Lower leg skin (tissue), 4 donors: ENCODE measurements at regions not wholly inside any gene's neighbourhood (a gene's known extent, or its start where the extent isn't known, plus 50 kb on each side); places are given as distances from the start of the nearest gene placed in this dataset.
"Not testable (repeated sequence)": the region's sequence is repeated elsewhere in the genome, so short reads cannot be mapped to it uniquely, and the experiment has no call there.

Experiments used
- DNase-seq, 2 donors: peaks; one replicate each; pipeline ENCODE4 v3.0.0-alpha.2; 2019; ENCODE audit warnings: low spot score in 2 of 2
- H3K4me3 ChIP-seq: fragments of 200-600 bp; sonication (generic); 2 replicates; pipeline ENCODE4 v1.5.1; 2017; ENCODE audit warnings: mild to moderate bottlenecking, low read depth; ENCODE audit not compliant: poor library complexity, severe bottlenecking
- POLR2A ChIP-seq, 2 donors: fragments of 450-650 bp; IDR thresholded peaks; one replicate each; pipeline ENCODE4 v1.6.1; 2016 to 2017; ENCODE audit warnings: antibody characterized with exemption in 2 of 2, mild to moderate bottlenecking in 1 of 2, moderate library complexity in 1 of 2
- WGBS, 2 donors: methylation state at CpG; one replicate each; pipeline ENCODE4 v1.1.5; 2018; 5-methylcytosine and 5-hydroxymethylcytosine counted together
- intact Hi-C: fragments of 100-400 bp; cut with DNase I; formaldehyde crosslinking; loops from one replicate; pipeline ENCODE4 v1.15.0; 2023; ENCODE audit warnings: low total_unique reads
- TF ChIP-seq, protein P1 (sequence below), 3 donors: fragments of 450-650 bp; IDR thresholded peaks; one replicate each; pipeline ENCODE4 v1.5.1; 2016; ENCODE audit warnings: antibody characterized with exemption in 3 of 3, mild to moderate bottlenecking in 3 of 3, moderate library complexity in 2 of 3

DNA sequence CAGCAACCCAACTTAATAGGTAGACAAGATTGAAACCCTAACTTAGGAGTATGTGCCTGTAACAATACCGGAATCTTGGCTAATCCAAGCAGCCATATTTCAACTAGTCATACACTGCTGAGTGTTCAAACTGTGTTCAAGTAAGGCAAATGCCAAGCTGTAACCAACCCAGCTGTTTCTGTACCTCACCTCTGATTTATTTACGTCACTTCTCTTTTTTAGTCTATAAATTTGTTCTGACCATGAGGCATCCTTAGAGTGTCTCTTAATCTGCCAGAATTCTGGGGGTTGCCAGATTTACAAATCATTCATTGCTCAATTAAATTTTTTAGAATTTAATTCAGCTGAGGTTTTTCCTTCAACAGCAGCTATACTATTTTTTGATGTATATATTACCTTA lies 723.2 kb downstream of the CDH18 start:
- TF ChIP-seq, protein P1, sequence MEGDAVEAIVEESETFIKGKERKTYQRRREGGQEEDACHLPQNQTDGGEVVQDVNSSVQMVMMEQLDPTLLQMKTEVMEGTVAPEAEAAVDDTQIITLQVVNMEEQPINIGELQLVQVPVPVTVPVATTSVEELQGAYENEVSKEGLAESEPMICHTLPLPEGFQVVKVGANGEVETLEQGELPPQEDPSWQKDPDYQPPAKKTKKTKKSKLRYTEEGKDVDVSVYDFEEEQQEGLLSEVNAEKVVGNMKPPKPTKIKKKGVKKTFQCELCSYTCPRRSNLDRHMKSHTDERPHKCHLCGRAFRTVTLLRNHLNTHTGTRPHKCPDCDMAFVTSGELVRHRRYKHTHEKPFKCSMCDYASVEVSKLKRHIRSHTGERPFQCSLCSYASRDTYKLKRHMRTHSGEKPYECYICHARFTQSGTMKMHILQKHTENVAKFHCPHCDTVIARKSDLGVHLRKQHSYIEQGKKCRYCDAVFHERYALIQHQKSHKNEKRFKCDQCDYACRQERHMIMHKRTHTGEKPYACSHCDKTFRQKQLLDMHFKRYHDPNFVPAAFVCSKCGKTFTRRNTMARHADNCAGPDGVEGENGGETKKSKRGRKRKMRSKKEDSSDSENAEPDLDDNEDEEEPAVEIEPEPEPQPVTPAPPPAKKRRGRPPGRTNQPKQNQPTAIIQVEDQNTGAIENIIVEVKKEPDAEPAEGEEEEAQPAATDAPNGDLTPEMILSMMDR (IDR thresholded peaks at IDR 0.05), result no peak
- no peak for TF ChIP-seq POLR2A (IDR thresholded peaks at IDR 0.05)
- no peak overlapping the region for H3K4me3 ChIP-seq
- 83 to 96% methylated on average over 2 of the region's 2 CpGs for WGBS, 2 donors
- DNase-seq, result no peak
- intact Hi-C loops, result no loop called here

DNA sequence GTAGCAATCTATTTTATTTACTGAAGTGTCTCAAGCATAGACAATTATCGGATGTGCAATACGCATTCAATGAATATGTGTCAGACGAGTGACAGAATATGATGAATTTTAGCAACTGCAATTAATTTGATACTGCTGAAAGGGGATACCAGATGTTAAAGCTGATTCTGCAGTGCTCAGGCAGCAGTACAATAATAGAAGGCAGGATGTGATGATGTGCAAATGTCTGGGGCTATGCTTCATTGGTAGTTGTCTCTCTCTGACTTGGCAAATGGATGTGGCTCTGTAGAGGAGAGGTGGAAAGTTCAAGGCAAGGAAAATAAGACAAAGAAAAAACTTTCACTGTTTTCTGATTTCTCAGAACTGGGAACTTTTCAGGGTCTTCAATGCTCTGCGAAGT lies 721.2 kb downstream of the CDH18 start:
- intact Hi-C loops, result no loop called here
- WGBS, 2 donors, result 73 to 76% methylated on average over 4 of the region's 4 CpGs
- no peak for DNase-seq
- H3K4me3 ChIP-seq, result no peak overlapping the region
- TF ChIP-seq, protein P1 (IDR thresholded peaks at IDR 0.05), result no peak
- TF ChIP-seq POLR2A (IDR thresholded peaks at IDR 0.05), result no peak

DNA sequence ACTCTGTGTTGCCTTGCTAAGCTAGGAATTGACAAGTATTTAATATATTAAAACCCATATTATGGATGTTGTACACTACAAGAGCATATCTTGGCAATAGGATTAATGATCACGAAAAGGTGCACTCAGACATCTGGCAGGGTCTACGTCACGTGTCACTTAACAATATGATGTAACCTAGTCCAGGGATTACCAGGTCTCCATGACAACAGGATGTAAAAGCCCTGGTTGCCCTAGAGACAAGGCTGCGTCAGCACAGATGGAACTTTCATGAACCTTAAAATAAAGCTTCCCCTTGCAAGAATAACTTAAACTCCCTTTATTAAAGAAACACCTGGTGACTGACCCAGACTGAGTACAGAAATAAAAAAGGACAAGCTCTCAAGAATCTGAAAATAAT lies 717.8 kb downstream of the CDH18 start:
- TF ChIP-seq POLR2A (IDR thresholded peaks at IDR 0.05), result no peak
- TF ChIP-seq, protein P1 (IDR thresholded peaks at IDR 0.05), result no peak
- H3K4me3 ChIP-seq, result no peak overlapping the region
- intact Hi-C loops, result no loop called here
- no peak for DNase-seq
- WGBS, 2 donors, result 59 to 71% methylated on average over 4 of the region's 4 CpGs

DNA sequence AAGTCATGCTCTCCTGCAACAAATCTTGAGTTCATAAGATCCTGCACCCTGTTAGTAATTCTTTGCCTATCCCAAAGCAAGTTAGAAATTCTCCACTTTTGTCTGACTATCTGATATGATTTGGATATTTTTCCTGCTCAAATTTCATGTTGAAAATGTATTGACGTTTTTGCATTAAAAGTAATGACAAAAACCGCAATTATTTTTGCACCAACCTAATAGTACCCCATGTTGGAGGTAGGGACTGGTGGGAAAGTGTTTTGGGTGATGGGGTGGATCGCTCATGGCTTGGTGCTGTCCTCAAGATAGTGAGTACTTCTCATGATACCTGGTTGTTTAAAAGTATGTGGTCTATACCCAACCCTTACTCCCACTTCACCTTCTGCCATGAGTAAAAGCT lies 713.4 kb downstream of the CDH18 start:
- H3K4me3 ChIP-seq, result no peak overlapping the region
- DNase-seq, result no peak
- intact Hi-C loops, result no loop called here
- WGBS, 2 donors, result 75 to 77% methylated on average over 3 of the region's 3 CpGs
- TF ChIP-seq, protein P1 (IDR thresholded peaks at IDR 0.05), result no peak
- TF ChIP-seq POLR2A (IDR thresholded peaks at IDR 0.05), result no peak

DNA sequence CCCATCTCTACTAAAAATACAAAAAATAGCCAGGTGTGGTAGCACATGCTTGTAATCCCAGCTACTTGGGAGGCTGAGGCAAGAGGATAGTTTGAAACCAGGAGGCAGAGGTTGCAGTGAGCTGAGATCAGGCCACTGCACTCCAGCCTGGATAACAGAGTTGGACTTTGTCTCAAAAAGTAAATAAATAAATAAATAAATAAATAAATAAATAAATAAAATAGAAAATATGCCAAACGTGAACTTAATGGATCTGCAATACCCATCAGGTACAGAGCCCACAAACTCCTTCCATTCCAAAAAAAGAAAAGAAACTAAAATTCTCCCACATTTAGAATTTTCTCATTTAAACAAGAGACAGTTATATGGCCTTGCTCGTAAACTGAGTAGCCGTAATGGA lies 702.7 kb downstream of the CDH18 start:
- intact Hi-C loops, result no loop called here
- TF ChIP-seq POLR2A (IDR thresholded peaks at IDR 0.05), result no peak
- TF ChIP-seq, protein P1 (IDR thresholded peaks at IDR 0.05), result no peak
- no peak overlapping the region for H3K4me3 ChIP-seq
- no peak for DNase-seq
- 93 to 95% methylated on average over 3 of the region's 3 CpGs for WGBS, 2 donors

DNA sequence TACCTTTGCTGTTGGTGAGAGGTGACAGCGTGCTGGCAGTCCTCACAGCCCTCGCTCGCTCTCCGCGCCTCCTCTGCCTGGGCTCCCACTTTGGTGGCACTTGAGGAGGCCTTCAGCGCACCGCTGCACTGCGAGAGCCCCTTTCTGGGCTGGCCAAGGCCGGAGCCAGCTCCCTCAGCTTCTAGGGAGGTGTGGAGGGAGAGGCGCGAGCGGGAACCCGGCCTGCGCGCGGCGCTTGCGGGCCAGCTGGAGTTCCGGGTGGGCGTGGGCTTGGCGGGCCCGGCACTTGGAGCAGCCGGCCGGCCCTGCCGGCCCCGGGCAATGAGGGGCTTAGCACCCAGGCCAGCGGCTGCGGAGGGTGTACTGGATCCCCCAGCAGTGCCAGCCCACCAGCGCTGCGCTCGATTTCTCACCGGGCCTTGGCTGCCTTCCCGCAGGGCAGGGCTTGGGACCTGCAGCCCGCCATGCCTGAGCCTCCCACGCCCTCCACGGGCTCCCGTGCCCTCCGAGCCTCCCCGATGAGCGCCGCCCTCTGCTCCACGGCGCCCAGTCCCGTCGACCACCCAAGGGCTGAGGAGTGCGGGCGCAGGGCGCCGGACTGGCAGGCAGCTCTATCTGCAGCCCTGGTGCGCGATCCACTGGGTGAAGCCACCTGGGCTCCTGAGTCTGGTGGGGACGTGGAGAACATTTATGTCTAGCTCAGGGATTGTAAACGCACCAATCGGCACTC lies 700.3 kb downstream of the CDH18 start:
- WGBS, 2 donors, result 95 to 96% methylated on average over 45 to 54 of the region's 54 CpGs
- DNase-seq, intact Hi-C loops, H3K4me3 ChIP-seq: not testable (repeated sequence)

DNA sequence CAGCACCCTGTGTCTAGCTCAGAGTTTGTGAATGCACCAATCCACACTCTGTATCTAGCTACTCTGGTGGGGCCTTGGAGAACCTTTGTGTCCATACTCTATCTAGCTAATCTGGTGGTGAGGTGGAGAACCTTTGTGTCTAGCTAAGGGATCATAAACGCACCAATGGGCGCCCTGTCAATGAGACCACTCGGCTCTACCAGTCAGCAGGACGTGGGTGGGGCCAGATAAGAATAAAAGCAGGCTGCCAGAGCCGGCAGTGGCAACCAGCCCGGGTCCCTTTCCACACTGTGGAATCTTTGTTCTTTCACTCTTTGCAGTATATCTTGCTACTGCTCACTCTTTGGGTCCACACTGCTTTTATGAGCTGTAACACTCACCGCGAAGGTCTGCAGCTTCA lies 699.7 kb downstream of the CDH18 start:
- DNase-seq, H3K4me3 ChIP-seq, intact Hi-C loops: not testable (repeated sequence)
- 90 to 93% methylated on average over 8 of the region's 8 CpGs for WGBS, 2 donors
